ENCODE measurements at regions not wholly inside any gene's neighbourhood (a gene's known extent, or its start where the extent isn't known, plus 50 kb on each side); places are given as distances from the start of the nearest gene placed in this dataset.
"Not testable (repeated sequence)": the region's sequence is repeated elsewhere in the genome, so short reads cannot be mapped to it uniquely, and the experiment has no call there.

- not testable (repeated sequence) for H3K4me3 ChIP-seq (ENCODE audit: low read length in 2 of 2); H3K36me3 ChIP-seq (ENCODE audit: control insufficient read depth in 2 of 2, insufficient read depth in 2 of 2, low read length in 2 of 2); H3K9me3 ChIP-seq (ENCODE audit: control insufficient read depth in 2 of 2, low read length in 2 of 2); H3K9ac ChIP-seq (ENCODE audit: low read depth in 1 of 2, low read length in 2 of 2); H3K27ac ChIP-seq (ENCODE audit: low read depth in 2 of 2, low read length in 2 of 2); H3K4me1 ChIP-seq (ENCODE audit: control insufficient read depth in 2 of 2, insufficient read depth in 2 of 2, low read length in 2 of 2); H3K27me3 ChIP-seq (ENCODE audit: control insufficient read depth in 2 of 2, insufficient read depth in 2 of 2, low read length in 2 of 2)
These were observed 133.6 kb upstream of the ZNF217 start for GRCh38 chr20:53727239-53727638.

DNA sequence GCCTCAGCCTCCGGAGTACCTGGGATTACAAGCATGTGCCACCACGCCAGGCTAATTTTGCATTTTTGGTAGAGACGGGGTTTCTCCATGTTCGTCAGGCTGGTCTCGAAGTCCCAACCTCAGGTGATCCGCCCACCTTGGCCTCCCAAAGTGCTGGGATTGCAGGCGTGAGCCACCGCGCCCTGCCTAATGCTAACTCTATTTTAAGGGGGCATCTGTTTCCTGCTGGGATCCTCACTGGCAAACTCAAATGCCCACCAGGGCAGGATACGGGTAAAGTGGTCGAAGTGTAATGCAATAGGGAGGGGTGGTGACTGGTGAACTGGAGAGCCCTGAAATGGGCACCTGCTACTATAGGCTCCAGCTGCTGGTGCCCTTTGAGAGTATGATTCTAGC lies 131.9 kb upstream of the ZNF217 start:
- H3K27me3 ChIP-seq (ENCODE audit: control insufficient read depth in 2 of 2, insufficient read depth in 2 of 2, low read length in 2 of 2): no peaks in the 10 kb centered on the region
- H3K9ac ChIP-seq (ENCODE audit: low read depth in 1 of 2, low read length in 2 of 2): no peak overlapping the region
- H3K4me1 ChIP-seq (ENCODE audit: control insufficient read depth in 2 of 2, insufficient read depth in 2 of 2, low read length in 2 of 2): no peaks in the 10 kb centered on the region
- no peaks in the 10 kb centered on the region for H3K9me3 ChIP-seq (ENCODE audit: control insufficient read depth in 2 of 2, low read length in 2 of 2)
- no peak overlapping the region for H3K4me3 ChIP-seq (ENCODE audit: low read length in 2 of 2)
- no peaks in the 10 kb centered on the region for H3K36me3 ChIP-seq (ENCODE audit: control insufficient read depth in 2 of 2, insufficient read depth in 2 of 2, low read length in 2 of 2)
- no peak overlapping the region for H3K27ac ChIP-seq (ENCODE audit: low read depth in 2 of 2, low read length in 2 of 2)

DNA sequence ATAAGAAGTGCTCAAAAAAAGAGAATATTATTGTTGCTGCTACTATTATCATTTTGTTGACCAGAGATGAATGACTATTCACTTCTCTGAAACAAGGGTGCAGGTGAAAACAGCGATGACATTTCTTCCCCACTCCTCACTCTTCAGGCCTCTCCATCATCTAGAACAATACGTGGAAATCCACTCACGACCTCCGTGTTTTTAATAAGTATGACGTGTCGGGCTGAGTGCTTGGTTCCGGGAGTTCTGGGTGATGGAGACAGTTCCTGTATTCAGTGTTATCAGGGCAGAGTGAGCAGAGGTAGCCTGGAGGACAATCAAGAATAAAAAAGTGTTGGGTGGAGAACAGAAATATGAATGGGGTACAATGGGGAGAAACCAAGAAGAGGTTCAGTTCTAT lies 130.0 kb upstream of the ZNF217 start:
- H3K9ac ChIP-seq (ENCODE audit: low read depth in 1 of 2, low read length in 2 of 2): no peak overlapping the region
- H3K4me3 ChIP-seq (ENCODE audit: low read length in 2 of 2): no peak overlapping the region
- H3K27ac ChIP-seq (ENCODE audit: low read depth in 2 of 2, low read length in 2 of 2): no peak overlapping the region
- no peaks in the 10 kb centered on the region for H3K4me1 ChIP-seq (ENCODE audit: control insufficient read depth in 2 of 2, insufficient read depth in 2 of 2, low read length in 2 of 2)
- no peaks in the 10 kb centered on the region for H3K36me3 ChIP-seq (ENCODE audit: control insufficient read depth in 2 of 2, insufficient read depth in 2 of 2, low read length in 2 of 2)
- no peaks in the 10 kb centered on the region for H3K9me3 ChIP-seq (ENCODE audit: control insufficient read depth in 2 of 2, low read length in 2 of 2)
- H3K27me3 ChIP-seq (ENCODE audit: control insufficient read depth in 2 of 2, insufficient read depth in 2 of 2, low read length in 2 of 2): no peaks in the 10 kb centered on the region

DNA sequence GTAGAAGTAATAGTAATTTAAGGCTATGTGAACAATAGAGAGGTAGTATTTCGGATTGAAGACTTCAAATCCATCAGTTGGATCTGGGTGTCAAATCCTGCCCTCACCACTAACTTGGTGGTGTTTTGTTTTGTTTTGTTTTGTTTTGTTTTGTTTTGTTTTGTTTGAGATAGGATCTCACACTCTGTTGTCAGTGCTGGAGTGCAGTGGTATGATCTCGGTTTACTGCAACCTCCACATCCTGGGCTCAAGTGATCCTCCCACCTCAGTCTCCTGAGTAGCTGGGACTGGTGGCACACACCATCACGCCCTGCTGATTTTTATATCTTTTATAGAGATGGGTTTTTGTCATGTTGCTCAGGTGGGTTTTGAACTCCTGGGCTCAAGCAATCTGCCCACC lies 129.4 kb upstream of the ZNF217 start:
- no peaks in the 10 kb centered on the region for H3K4me1 ChIP-seq (ENCODE audit: control insufficient read depth in 2 of 2, insufficient read depth in 2 of 2, low read length in 2 of 2)
- H3K27ac ChIP-seq (ENCODE audit: low read depth in 2 of 2, low read length in 2 of 2): no peak overlapping the region
- no peaks in the 10 kb centered on the region for H3K27me3 ChIP-seq (ENCODE audit: control insufficient read depth in 2 of 2, insufficient read depth in 2 of 2, low read length in 2 of 2)
- no peaks in the 10 kb centered on the region for H3K9me3 ChIP-seq (ENCODE audit: control insufficient read depth in 2 of 2, low read length in 2 of 2)
- no peaks in the 10 kb centered on the region for H3K36me3 ChIP-seq (ENCODE audit: control insufficient read depth in 2 of 2, insufficient read depth in 2 of 2, low read length in 2 of 2)
- H3K4me3 ChIP-seq (ENCODE audit: low read length in 2 of 2): no peak overlapping the region
- H3K9ac ChIP-seq (ENCODE audit: low read depth in 1 of 2, low read length in 2 of 2): no peak overlapping the region

GRCh38 chr20:53722515-53723036 lies 128.9 kb upstream of the ZNF217 start:
- Histone ChIP-seq H3K9me3 (ENCODE audit: control insufficient read depth in 2 of 2, low read length in 2 of 2) (no peaks in the 10 kb centered on the region), H3K27me3 (ENCODE audit: control insufficient read depth in 2 of 2, insufficient read depth in 2 of 2, low read length in 2 of 2) (no peaks in the 10 kb centered on the region), H3K27ac (ENCODE audit: low read depth in 2 of 2, low read length in 2 of 2) (no peak overlapping the region), H3K4me3 (ENCODE audit: low read length in 2 of 2) (no peak overlapping the region), H3K9ac (ENCODE audit: low read depth in 1 of 2, low read length in 2 of 2) (no peak overlapping the region), H3K4me1 (ENCODE audit: control insufficient read depth in 2 of 2, insufficient read depth in 2 of 2, low read length in 2 of 2) (no peaks in the 10 kb centered on the region), H3K36me3 (ENCODE audit: control insufficient read depth in 2 of 2, insufficient read depth in 2 of 2, low read length in 2 of 2) (no peaks in the 10 kb centered on the region)

DNA sequence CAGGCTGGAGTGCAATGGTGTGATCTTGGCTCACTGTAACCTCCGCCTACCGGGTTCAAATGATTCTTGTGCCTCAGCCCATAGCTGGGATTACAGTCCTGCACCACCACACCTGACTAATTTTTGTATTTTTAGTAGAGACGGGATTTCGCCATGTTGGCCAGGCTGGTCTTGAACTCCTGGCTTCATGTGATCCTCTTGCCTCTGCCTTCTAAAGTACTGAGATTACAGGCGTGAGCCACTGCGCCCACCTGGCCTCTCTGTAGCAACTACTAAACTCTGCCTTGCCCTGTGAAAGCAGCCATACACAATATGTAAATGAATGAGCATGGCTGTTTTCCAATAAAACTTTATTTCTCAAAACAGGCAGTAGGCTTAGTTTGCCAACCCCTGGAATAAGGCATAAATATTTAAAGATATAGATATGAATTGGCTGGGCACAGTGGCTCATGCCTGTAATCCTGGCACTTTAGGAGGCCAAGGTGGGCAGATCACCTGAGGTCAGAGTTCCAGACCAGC lies 127.9 kb upstream of the ZNF217 start:
- not testable (repeated sequence) for H3K36me3 ChIP-seq (ENCODE audit: control insufficient read depth in 2 of 2, insufficient read depth in 2 of 2, low read length in 2 of 2); H3K4me3 ChIP-seq (ENCODE audit: low read length in 2 of 2); H3K27ac ChIP-seq (ENCODE audit: low read depth in 2 of 2, low read length in 2 of 2); H3K9ac ChIP-seq (ENCODE audit: low read depth in 1 of 2, low read length in 2 of 2); H3K9me3 ChIP-seq (ENCODE audit: control insufficient read depth in 2 of 2, low read length in 2 of 2); H3K27me3 ChIP-seq (ENCODE audit: control insufficient read depth in 2 of 2, insufficient read depth in 2 of 2, low read length in 2 of 2); H3K4me1 ChIP-seq (ENCODE audit: control insufficient read depth in 2 of 2, insufficient read depth in 2 of 2, low read length in 2 of 2)

- H3K4me3 ChIP-seq (ENCODE audit: low read length in 2 of 2); H3K27ac ChIP-seq (ENCODE audit: low read depth in 2 of 2, low read length in 2 of 2); H3K9ac ChIP-seq (ENCODE audit: low read depth in 1 of 2, low read length in 2 of 2); H3K27me3 ChIP-seq (ENCODE audit: control insufficient read depth in 2 of 2, insufficient read depth in 2 of 2, low read length in 2 of 2); H3K4me1 ChIP-seq (ENCODE audit: control insufficient read depth in 2 of 2, insufficient read depth in 2 of 2, low read length in 2 of 2); H3K9me3 ChIP-seq (ENCODE audit: control insufficient read depth in 2 of 2, low read length in 2 of 2); H3K36me3 ChIP-seq (ENCODE audit: control insufficient read depth in 2 of 2, insufficient read depth in 2 of 2, low read length in 2 of 2): not testable (repeated sequence)
These were observed 125.6 kb upstream of the ZNF217 start for GRCh38 chr20:53719171-53719803.

GRCh38 chr20:53718142-53719021 lies 124.7 kb upstream of the ZNF217 start:
- H3K36me3 ChIP-seq (ENCODE audit: control insufficient read depth in 2 of 2, insufficient read depth in 2 of 2, low read length in 2 of 2): no peaks in the 10 kb centered on the region
- no peak overlapping the region for H3K27ac ChIP-seq (ENCODE audit: low read depth in 2 of 2, low read length in 2 of 2)
- H3K9me3 ChIP-seq (ENCODE audit: control insufficient read depth in 2 of 2, low read length in 2 of 2): no peaks in the 10 kb centered on the region
- no peak overlapping the region for H3K4me3 ChIP-seq (ENCODE audit: low read length in 2 of 2)
- H3K4me1 ChIP-seq (ENCODE audit: control insufficient read depth in 2 of 2, insufficient read depth in 2 of 2, low read length in 2 of 2): no peaks in the 10 kb centered on the region
- no peaks in the 10 kb centered on the region for H3K27me3 ChIP-seq (ENCODE audit: control insufficient read depth in 2 of 2, insufficient read depth in 2 of 2, low read length in 2 of 2)
- no peak overlapping the region for H3K9ac ChIP-seq (ENCODE audit: low read depth in 1 of 2, low read length in 2 of 2)

GRCh38 chr20:53716395-53716794 lies 122.8 kb upstream of the ZNF217 start:
- H3K36me3 ChIP-seq (ENCODE audit: control insufficient read depth in 2 of 2, insufficient read depth in 2 of 2, low read length in 2 of 2): no peaks in the 10 kb centered on the region
- no peaks in the 10 kb centered on the region for H3K27me3 ChIP-seq (ENCODE audit: control insufficient read depth in 2 of 2, insufficient read depth in 2 of 2, low read length in 2 of 2)
- H3K9ac ChIP-seq (ENCODE audit: low read depth in 1 of 2, low read length in 2 of 2): no peak overlapping the region
- no peak overlapping the region for H3K4me3 ChIP-seq (ENCODE audit: low read length in 2 of 2)
- H3K9me3 ChIP-seq (ENCODE audit: control insufficient read depth in 2 of 2, low read length in 2 of 2): no peaks in the 10 kb centered on the region
- no peaks in the 10 kb centered on the region for H3K4me1 ChIP-seq (ENCODE audit: control insufficient read depth in 2 of 2, insufficient read depth in 2 of 2, low read length in 2 of 2)
- H3K27ac ChIP-seq (ENCODE audit: low read depth in 2 of 2, low read length in 2 of 2): no peak overlapping the region

DNA sequence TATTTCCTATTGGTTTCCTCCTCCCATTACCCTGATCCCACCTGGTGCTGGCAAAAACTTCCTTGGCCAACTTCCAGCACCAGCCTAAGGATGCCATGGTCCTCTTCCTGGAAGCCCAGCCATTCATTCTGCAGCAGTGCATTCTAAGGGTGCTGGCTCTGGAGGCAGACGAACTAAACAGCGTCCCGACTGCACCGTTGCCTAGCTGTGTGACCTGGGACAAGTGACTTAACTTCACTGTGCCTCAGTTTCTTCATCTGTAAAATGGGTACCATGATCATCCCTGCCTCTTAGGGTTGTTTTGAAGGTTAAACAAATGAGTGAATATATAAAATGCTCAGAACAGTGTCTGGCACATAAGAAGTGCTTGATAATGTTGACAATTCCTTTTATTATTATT lies 120.9 kb upstream of the ZNF217 start:
- no peak overlapping the region for H3K9ac ChIP-seq (ENCODE audit: low read depth in 1 of 2, low read length in 2 of 2)
- H3K9me3 ChIP-seq (ENCODE audit: control insufficient read depth in 2 of 2, low read length in 2 of 2): no peaks in the 10 kb centered on the region
- H3K36me3 ChIP-seq (ENCODE audit: control insufficient read depth in 2 of 2, insufficient read depth in 2 of 2, low read length in 2 of 2): no peaks in the 10 kb centered on the region
- no peak overlapping the region for H3K27ac ChIP-seq (ENCODE audit: low read depth in 2 of 2, low read length in 2 of 2)
- no peaks in the 10 kb centered on the region for H3K4me1 ChIP-seq (ENCODE audit: control insufficient read depth in 2 of 2, insufficient read depth in 2 of 2, low read length in 2 of 2)
- H3K27me3 ChIP-seq (ENCODE audit: control insufficient read depth in 2 of 2, insufficient read depth in 2 of 2, low read length in 2 of 2): no peaks in the 10 kb centered on the region
- no peak overlapping the region for H3K4me3 ChIP-seq (ENCODE audit: low read length in 2 of 2)
